Peyer's patch (tissue), 4 donors: ENCODE measurements at regions not wholly inside any gene's neighbourhood (a gene's known extent, or its start where the extent isn't known, plus 50 kb on each side); places are given as distances from the start of the nearest gene placed in this dataset.
"Not testable (repeated sequence)": the region's sequence is repeated elsewhere in the genome, so short reads cannot be mapped to it uniquely, and the experiment has no call there.

Experiments
- DNase-seq, 3 donors: peaks; one replicate each; pipeline ENCODE4 v3.0.0-alpha.2; 2017 to 2019
- H3K27ac ChIP-seq, 4 donors: fragments of 200-600 bp; sonication (generic); one replicate each; pipeline ENCODE4 v1.5.1; 2016 to 2019
- H3K27me3 ChIP-seq, 2 donors: fragments of 200-600 bp; sonication (generic); one replicate each; pipeline ENCODE4 v1.5.1; 2019
- H3K36me3 ChIP-seq, 3 donors: fragments of 200-600 bp; sonication (generic); one replicate each; pipeline ENCODE4 v1.5.1; 2016 to 2019
- H3K4me1 ChIP-seq, 4 donors: fragments of 200-600 bp; sonication (generic); one replicate each; pipeline ENCODE4 v1.5.1; 2016 to 2019
- H3K4me3 ChIP-seq, 4 donors: fragments of 200-600 bp; sonication (generic); 1 replicate in 3 of 4; 2 replicates in 1 of 4; pipeline ENCODE4 v1.5.1; 2016 to 2019; ENCODE audit warnings: mild to moderate bottlenecking in 1 of 4
- H3K9me3 ChIP-seq, 4 donors: fragments of 200-600 bp; sonication (generic); one replicate each; pipeline ENCODE4 v1.5.1; 2016 to 2019; ENCODE audit warnings: mild to moderate bottlenecking in 1 of 4
- POLR2A ChIP-seq, 2 donors: fragments of 450-650 bp; IDR thresholded peaks; one replicate each; pipeline ENCODE4 v1.5.1; 2017; ENCODE audit warnings: antibody characterized with exemption in 2 of 2, mild to moderate bottlenecking in 2 of 2, moderate library complexity in 2 of 2
- TF ChIP-seq, protein P1 (sequence below), 6 experiments: fragments of 450-650 bp in 4 of 6; fragments of 200-600 bp in 2 of 6; sonication (generic) in 1 of 6; IDR thresholded peaks; one replicate each; pipeline ENCODE4 v1.5.1; 2017 to 2019; ENCODE audit warnings: antibody characterized with exemption in 6 of 6, mild to moderate bottlenecking in 3 of 6, moderate library complexity in 1 of 6

DNA sequence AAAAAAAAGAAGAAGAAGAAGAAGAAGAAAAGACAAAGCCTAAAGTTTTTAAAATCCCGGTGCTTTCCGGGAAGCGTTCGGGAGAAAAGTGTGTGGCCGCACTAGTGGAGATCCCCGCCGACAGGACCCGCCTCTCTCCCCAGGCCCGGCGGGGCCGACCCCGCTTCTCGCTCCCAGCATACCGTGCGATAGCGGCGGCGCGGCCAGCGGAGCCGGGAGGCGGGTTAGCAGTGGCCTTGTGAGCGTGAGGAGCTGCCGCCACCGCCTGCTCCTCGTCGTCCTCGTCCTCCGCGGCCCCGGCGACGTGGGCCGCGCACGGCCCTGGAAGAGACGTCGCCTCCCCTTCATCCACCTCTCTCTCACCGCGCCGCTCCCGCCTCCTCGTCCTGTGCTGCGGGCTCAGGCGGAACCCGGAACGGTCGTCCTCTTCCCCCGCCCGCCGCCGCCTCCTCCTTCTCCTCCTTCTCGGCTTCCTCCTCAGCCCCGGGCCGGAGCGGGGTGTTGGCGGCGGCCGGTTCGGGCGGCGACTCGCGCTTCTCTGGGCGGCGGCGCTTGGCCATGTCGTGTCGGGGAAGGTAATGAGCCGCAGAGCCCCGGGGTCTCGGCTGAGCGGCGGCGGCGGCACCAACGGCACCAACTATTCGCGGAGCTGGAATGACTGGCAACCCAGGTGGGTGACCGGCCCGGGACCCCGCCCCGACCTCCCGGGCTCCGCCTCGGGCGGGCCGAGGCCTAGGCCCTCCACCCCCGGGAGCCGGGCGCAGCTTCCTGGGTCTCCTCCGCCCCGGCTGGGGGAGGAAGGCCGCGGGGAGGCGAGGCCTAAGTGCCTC is 62.6 kb upstream of the CDR2 start:
- peak; percentile 68 to 85 (median 84) for DNase-seq
- not testable (repeated sequence) for H3K9me3 ChIP-seq, H3K36me3 ChIP-seq, H3K27me3 ChIP-seq, H3K4me1 ChIP-seq
- Histone ChIP-seq H3K27ac (peak overlapping the region; percentile 91 to 97 (median 96)), H3K4me3 (peak overlapping the region; percentile 71 to 93 (median 86))
- TF ChIP-seq POLR2A (IDR thresholded peaks at IDR 0.05) = peak in 1 of 2 donors; percentile 53

DNA sequence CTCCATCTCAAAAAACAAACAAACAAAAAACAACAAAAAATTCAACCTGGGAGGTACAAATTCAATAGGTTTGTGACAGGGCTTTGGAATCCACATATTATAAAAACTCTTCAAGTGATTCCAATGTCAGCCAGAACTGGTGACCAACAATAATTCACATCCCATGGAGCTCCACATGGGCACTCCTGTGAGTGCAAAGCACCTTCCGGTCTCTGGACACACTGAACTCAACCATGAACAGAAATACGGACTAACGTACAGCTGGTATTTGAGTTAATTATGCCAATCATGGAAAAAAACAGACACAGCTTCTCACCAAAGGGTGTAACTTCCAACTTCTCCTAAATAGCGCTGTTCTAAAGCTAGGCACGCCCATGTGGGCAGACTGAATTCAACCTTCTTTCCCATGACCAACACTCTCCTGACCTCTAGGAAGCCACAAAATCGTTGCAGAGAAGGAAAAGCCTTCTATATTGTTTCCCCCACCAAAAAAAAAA is 62.0 kb upstream of the CDR2 start:
- H3K4me1 ChIP-seq = not testable (repeated sequence)
- peak overlapping the region; percentile 71 to 93 (median 86) for H3K4me3 ChIP-seq

DNA sequence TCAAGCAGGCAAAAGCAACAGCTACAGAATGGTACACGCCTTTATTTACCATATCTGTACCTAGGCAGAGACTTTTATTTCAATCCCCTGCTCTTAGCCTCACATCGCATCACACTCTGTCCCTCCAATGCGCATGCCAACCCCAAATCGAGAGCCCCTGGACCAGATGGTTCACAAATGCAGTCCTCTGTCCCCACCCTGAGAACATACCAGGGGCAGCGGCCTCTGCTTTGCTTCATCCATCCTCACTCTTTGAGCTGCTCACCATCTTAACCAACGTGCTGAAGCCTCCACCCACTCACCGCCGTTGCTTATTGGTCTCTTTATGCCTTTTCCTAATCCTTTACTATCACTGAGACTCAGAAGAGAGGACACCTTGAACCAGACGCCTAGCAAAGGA is 56.9 kb upstream of the CDR2 start:
- H3K4me1 ChIP-seq, DNase-seq, H3K4me3 ChIP-seq, H3K27me3 ChIP-seq, H3K27ac ChIP-seq, H3K9me3 ChIP-seq: not testable (repeated sequence)
- H3K36me3 ChIP-seq = peaks cover 0 to 25% (median 0%) of the 10 kb centered on the region in 3 donors

More for the DNA sequence above, 62.0 kb upstream of the CDR2 start:
- not testable (repeated sequence) for H3K27me3 ChIP-seq, H3K36me3 ChIP-seq, H3K9me3 ChIP-seq, DNase-seq
- H3K27ac ChIP-seq = peak overlapping the region in 3 of 4 donors; percentile 91 to 97 (median 96)

DNA sequence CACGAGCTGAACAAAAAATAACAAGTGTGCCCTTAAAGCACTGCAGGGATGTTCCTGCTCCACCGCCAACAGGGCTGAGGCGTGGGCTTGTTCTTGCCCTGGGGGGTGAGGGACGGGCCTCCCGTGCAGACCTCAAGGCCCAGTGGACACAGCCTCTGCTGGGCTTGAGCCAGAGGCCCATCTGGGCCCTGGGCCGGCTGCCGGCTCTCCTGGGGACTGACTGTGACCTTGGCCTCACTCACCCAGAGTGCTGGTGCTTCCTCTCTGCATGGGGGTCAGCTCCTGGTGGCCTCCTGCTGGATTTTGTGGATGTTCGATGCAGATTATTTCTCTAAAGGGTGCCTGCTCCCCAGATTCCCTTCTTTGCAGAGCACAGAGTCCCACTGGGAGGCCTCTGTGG is 54.2 kb upstream of the CDR2 start:
- Histone ChIP-seq H3K4me1 (no peaks in the 10 kb centered on the region), H3K27me3 (no peaks in the 10 kb centered on the region), H3K36me3 (peaks cover 0 to 28% (median 0%) of the 10 kb centered on the region in 3 donors), H3K4me3 (no peak overlapping the region), H3K27ac (no peak overlapping the region), H3K9me3 (no peaks in the 10 kb centered on the region)
- no peak for DNase-seq
- TF ChIP-seq POLR2A (IDR thresholded peaks at IDR 0.05) = no peak
- TF ChIP-seq, protein P1, sequence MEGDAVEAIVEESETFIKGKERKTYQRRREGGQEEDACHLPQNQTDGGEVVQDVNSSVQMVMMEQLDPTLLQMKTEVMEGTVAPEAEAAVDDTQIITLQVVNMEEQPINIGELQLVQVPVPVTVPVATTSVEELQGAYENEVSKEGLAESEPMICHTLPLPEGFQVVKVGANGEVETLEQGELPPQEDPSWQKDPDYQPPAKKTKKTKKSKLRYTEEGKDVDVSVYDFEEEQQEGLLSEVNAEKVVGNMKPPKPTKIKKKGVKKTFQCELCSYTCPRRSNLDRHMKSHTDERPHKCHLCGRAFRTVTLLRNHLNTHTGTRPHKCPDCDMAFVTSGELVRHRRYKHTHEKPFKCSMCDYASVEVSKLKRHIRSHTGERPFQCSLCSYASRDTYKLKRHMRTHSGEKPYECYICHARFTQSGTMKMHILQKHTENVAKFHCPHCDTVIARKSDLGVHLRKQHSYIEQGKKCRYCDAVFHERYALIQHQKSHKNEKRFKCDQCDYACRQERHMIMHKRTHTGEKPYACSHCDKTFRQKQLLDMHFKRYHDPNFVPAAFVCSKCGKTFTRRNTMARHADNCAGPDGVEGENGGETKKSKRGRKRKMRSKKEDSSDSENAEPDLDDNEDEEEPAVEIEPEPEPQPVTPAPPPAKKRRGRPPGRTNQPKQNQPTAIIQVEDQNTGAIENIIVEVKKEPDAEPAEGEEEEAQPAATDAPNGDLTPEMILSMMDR (IDR thresholded peaks at IDR 0.05) = no peak

DNA sequence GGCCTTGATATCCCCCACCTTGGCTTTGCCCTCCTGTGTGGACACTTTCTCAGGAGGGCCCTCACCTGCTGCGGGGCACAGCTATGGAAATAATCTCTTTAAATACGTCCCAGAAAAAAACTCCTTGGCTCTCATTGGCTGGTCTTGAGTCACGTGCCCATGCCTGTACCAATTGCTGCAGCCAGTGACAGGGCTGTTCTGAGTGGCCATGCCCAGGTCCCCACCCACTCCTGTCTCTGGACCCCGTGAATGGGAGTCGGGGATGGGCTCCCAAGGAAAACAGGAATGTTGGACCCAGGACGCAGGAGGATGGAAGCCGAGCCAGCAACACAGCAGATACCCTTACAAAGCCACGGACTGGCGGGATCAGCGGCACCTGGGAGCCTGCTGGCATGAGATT is 53.1 kb upstream of the CDR2 start:
- DNase-seq = no peak
- H3K27ac ChIP-seq = no peak overlapping the region
- no peaks in the 10 kb centered on the region for H3K9me3 ChIP-seq
- no peaks in the 10 kb centered on the region for H3K4me1 ChIP-seq
- peaks cover 0 to 28% (median 0%) of the 10 kb centered on the region in 3 donors for H3K36me3 ChIP-seq
- TF ChIP-seq, protein P1 (IDR thresholded peaks at IDR 0.05) = no peak
- H3K27me3 ChIP-seq = no peaks in the 10 kb centered on the region
- H3K4me3 ChIP-seq = no peak overlapping the region

DNA sequence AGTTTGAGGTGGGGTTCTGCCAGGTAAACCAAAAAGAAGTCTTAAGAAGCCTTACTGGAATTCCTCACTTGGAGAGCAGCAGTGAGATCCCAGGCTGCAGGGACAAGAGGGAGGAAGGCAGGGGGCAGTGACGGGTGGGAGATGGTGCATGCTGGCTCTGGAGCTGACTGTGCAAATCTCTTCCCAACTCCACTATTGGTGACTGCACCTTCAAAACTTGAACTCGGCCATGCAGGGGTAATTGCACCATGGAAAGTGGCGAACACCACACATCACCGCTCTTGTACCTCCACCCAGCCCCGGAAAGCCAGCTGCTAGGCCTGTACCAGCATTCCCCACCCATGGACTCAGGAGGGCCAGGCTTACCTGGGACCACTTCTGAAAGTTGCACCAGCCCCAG is 51.4 kb upstream of the CDR2 start:
- DNase-seq = no peak
- Histone ChIP-seq H3K36me3 (peaks cover 0 to 31% (median 0%) of the 10 kb centered on the region in 3 donors), H3K4me3 (no peak overlapping the region), H3K9me3 (no peaks in the 10 kb centered on the region), H3K27ac (no peak overlapping the region), H3K4me1 (no peaks in the 10 kb centered on the region), H3K27me3 (no peaks in the 10 kb centered on the region)
- TF ChIP-seq, protein P1 (IDR thresholded peaks at IDR 0.05) = no peak
- TF ChIP-seq POLR2A (IDR thresholded peaks at IDR 0.05) = no peak

DNA sequence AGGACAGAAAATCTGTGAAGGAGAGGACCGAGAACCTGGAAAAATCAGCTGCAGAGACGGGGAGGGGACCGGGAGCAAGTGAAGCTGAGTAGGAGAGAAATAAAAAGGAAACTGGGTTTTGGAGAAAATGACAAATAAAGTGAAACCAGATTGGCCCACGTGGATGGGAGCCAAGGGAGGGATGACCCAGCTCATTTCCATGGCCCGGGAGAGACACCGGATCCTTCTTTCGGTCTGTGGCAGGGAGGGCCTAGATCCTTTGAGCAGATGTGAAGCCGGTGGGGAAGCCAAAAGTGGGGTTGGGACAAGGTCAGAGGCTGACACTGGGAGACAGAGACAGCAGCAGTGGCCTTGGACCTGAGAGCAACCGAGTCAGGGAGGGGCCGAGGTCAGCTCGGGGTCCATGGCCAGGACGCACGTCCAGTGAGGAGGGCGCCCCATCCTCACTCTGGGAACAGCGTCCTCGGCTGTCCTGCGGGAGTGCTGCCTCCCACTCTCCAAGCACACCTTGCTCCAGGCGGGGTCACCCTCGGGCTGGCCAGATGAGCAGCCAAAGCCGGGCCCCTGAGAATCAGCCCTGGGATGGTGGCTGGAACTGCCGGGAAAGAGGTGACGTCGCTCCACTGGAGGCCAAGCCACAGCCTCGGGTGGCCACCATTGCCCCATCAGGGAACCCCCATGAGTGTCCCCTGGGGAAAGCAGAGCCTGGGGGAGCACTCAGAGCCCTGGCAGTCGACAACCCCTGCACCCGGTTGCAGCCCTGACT is 50.8 kb upstream of the CDR2 start:
- no peak for TF ChIP-seq POLR2A (IDR thresholded peaks at IDR 0.05)
- peak overlapping the region; percentile 18 to 58 (median 40) for H3K27ac ChIP-seq
- peaks cover 0 to 37% (median 0%) of the 10 kb centered on the region in 3 donors for H3K36me3 ChIP-seq
- H3K4me1 ChIP-seq = no peaks in the 10 kb centered on the region
- no peaks in the 10 kb centered on the region for H3K9me3 ChIP-seq
- no peak for DNase-seq
- no peaks in the 10 kb centered on the region for H3K27me3 ChIP-seq
- no peak overlapping the region for H3K4me3 ChIP-seq
